Amniotic stem cell (primary cell): ENCODE measurements at regions not wholly inside any gene's neighbourhood (a gene's known extent, or its start where the extent isn't known, plus 50 kb on each side); places are given as distances from the start of the nearest gene placed in this dataset.
"Not testable (repeated sequence)": the region's sequence is repeated elsewhere in the genome, so short reads cannot be mapped to it uniquely, and the experiment has no call there.

Experiments
- DNase-seq: peaks from one replicate; lab custom pipeline; 2025; lab: John Stamatoyannopoulos, UW

- DNase-seq = no peak
These were observed 50.3 kb downstream of the RBFOX3 start for GRCh38 chr17:79560527-79560926.

GRCh38 chr17:79559111-79559887, 51.6 kb downstream of the RBFOX3 start:
- no peak for DNase-seq

- no peak for DNase-seq
These were observed 52.6 kb downstream of the RBFOX3 start for GRCh38 chr17:79558091-79558900.

GRCh38 chr17:79557276-79558090, 53.4 kb downstream of the RBFOX3 start:
- no peak for DNase-seq

GRCh38 chr17:79556271-79556670, 54.6 kb downstream of the RBFOX3 start:
- no peak for DNase-seq

- DNase-seq = no peak
These were observed 55.3 kb downstream of the RBFOX3 start for GRCh38 chr17:79555543-79555942.

GRCh38 chr17:79554346-79554745, 56.5 kb downstream of the RBFOX3 start:
- not testable (repeated sequence) for DNase-seq

- DNase-seq = no peak
These were observed 58.0 kb downstream of the RBFOX3 start for GRCh38 chr17:79552824-79553223.

GRCh38 chr17:79552405-79552804, 58.4 kb downstream of the RBFOX3 start:
- no peak for DNase-seq

GRCh38 chr17:79549141-79549915, 61.5 kb downstream of the RBFOX3 start:
- DNase-seq = no peak

GRCh38 chr17:79548116-79548515, 62.7 kb downstream of the RBFOX3 start:
- DNase-seq = no peak

GRCh38 chr17:79547586-79547985, 63.3 kb downstream of the RBFOX3 start:
- no peak for DNase-seq

- not testable (repeated sequence) for DNase-seq
These were observed 63.7 kb downstream of the RBFOX3 start for GRCh38 chr17:79547171-79547570.

GRCh38 chr17:79546386-79546785, 64.5 kb downstream of the RBFOX3 start:
- no peak for DNase-seq

- no peak for DNase-seq
These were observed 65.4 kb downstream of the RBFOX3 start for GRCh38 chr17:79545251-79546005.

- DNase-seq = no peak
These were observed 66.5 kb downstream of the RBFOX3 start for GRCh38 chr17:79544142-79544914.

- no peak for DNase-seq
These were observed 67.3 kb downstream of the RBFOX3 start for GRCh38 chr17:79543531-79543930.

GRCh38 chr17:79542718-79543117, 68.1 kb downstream of the RBFOX3 start:
- DNase-seq = no peak

GRCh38 chr17:79541056-79541850, 69.6 kb downstream of the RBFOX3 start:
- no peak for DNase-seq
